ENCODE measurements at regions not wholly inside any gene's neighbourhood (a gene's known extent, or its start where the extent isn't known, plus 50 kb on each side); places are given as distances from the start of the nearest gene placed in this dataset.

DNA sequence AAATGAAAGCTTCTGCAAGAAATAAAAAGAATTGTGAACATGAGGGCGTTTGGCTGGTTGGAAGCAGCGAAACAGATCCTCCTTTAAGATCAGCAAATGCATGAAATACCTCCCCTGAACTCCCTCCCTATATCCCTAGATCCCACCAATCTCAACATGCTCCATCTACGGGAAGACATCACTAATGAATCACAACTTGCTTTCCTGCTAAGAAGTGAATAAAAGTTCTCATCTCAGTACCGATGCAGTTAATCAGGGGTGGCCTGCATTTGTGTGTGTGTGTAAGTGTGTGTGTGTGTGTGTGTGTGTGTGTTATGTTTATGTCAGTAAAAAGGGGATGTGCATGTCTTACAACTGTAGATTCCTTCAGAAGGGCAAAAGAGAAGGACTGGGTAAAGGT is 238.7 kb downstream of the LIG4 start:
- H3K36me3 ChIP-seq (ENCODE audit: control insufficient read depth in 1 of 2, insufficient read depth in 2 of 2, low read depth in 1 of 2, low read length in 2 of 2) = no peaks in the 10 kb centered on the region
- H3K23ac ChIP-seq (ENCODE audit: low read length in 2 of 2) = no peak overlapping the region
- WGBS = 82% methylated on average over 3 of the region's 4 CpGs
- no peak overlapping the region for H3K4me2 ChIP-seq (ENCODE audit: low read length, poor library complexity, severe bottlenecking)
- H2AFZ ChIP-seq (ENCODE audit: low read depth, low read length) = no peak overlapping the region
- no peak overlapping the region for H2AK5ac ChIP-seq (ENCODE audit: low read length, severe bottlenecking)
- no peak overlapping the region for H3K14ac ChIP-seq (ENCODE audit: low read length in 2 of 2)
- H3K27me3 ChIP-seq (ENCODE audit: control insufficient read depth in 1 of 2, insufficient read depth in 1 of 2, low read length in 2 of 2) = no peaks in the 10 kb centered on the region
- H3K4ac ChIP-seq (ENCODE audit: low read depth in 1 of 2, low read length in 2 of 2) = no peak overlapping the region
- no peak overlapping the region for H4K91ac ChIP-seq (ENCODE audit: low read length)
- no peak overlapping the region for H2BK120ac ChIP-seq (ENCODE audit: low read depth, low read length)
- H3K27ac ChIP-seq (ENCODE audit: low read length, poor library complexity, severe bottlenecking) = no peak overlapping the region
- no peak for DNase-seq
- no peaks in the 10 kb centered on the region for H3K4me1 ChIP-seq (ENCODE audit: control insufficient read depth, insufficient read depth, low read depth, low read length)
- no peak overlapping the region for H3K18ac ChIP-seq (ENCODE audit: low read depth in 1 of 2, low read length in 2 of 2)
- H4K8ac ChIP-seq (ENCODE audit: low read length) = no peak overlapping the region
- H2BK5ac ChIP-seq (ENCODE audit: low read depth, low read length, poor library complexity, severe bottlenecking) = no peak overlapping the region
- peaks cover 2% of the 10 kb centered on the region for H3K9me3 ChIP-seq (ENCODE audit: control insufficient read depth, low read length)
- no peak overlapping the region for H3K9ac ChIP-seq (ENCODE audit: low read length)
- H2BK15ac ChIP-seq (ENCODE audit: low read depth, poor library complexity, severe bottlenecking) = no peak overlapping the region
- no peak overlapping the region for H3K4me3 ChIP-seq (ENCODE audit: insufficient read depth in 1 of 2, low read depth in 1 of 2, low read length in 2 of 2)
- H3K79me1 ChIP-seq (replicated peaks; ENCODE audit: low read length, poor library complexity, severe bottlenecking) = no peaks in the 10 kb centered on the region
- no peak overlapping the region for H2BK12ac ChIP-seq (ENCODE audit: low read length in 2 of 2)

DNA sequence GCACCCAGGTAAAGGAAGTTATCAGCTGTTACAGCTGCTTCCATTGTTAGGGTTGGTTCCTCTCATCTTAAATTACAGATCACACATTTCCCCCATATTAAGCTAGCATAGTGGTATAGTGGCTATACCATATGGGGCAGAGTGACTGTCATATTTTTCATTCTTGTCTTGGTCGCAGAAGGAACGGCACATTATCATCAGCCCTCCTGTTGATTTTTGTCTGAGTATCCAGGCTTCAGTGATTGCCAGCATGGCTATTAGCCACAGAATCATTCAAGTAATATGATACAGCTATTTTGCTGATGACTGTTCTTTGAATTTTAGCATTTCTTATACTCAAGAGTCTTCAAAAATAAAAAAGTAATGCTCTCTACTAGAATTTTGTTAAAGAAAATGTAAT is 240.9 kb downstream of the LIG4 start:
- no peak overlapping the region for H2BK5ac ChIP-seq (ENCODE audit: low read depth, low read length, poor library complexity, severe bottlenecking)
- 100% methylated on average over 2 of the region's 2 CpGs for WGBS
- no peak overlapping the region for H2AK5ac ChIP-seq (ENCODE audit: low read length, severe bottlenecking)
- no peak overlapping the region for H2AFZ ChIP-seq (ENCODE audit: low read depth, low read length)
- no peak overlapping the region for H4K91ac ChIP-seq (ENCODE audit: low read length)
- H2BK15ac ChIP-seq (ENCODE audit: low read depth, poor library complexity, severe bottlenecking) = no peak overlapping the region
- H2BK12ac ChIP-seq (ENCODE audit: low read length in 2 of 2) = no peak overlapping the region
- no peak overlapping the region for H3K18ac ChIP-seq (ENCODE audit: low read depth in 1 of 2, low read length in 2 of 2)
- no peak overlapping the region for H3K4me2 ChIP-seq (ENCODE audit: low read length, poor library complexity, severe bottlenecking)
- no peaks in the 10 kb centered on the region for H3K36me3 ChIP-seq (ENCODE audit: control insufficient read depth in 1 of 2, insufficient read depth in 2 of 2, low read depth in 1 of 2, low read length in 2 of 2)
- no peaks in the 10 kb centered on the region for H3K27me3 ChIP-seq (ENCODE audit: control insufficient read depth in 1 of 2, insufficient read depth in 1 of 2, low read length in 2 of 2)
- H3K4me3 ChIP-seq (ENCODE audit: insufficient read depth in 1 of 2, low read depth in 1 of 2, low read length in 2 of 2) = no peak overlapping the region
- no peak overlapping the region for H2BK120ac ChIP-seq (ENCODE audit: low read depth, low read length)
- DNase-seq = no peak
- H3K14ac ChIP-seq (ENCODE audit: low read length in 2 of 2) = no peak overlapping the region
- no peak overlapping the region for H3K4ac ChIP-seq (ENCODE audit: low read depth in 1 of 2, low read length in 2 of 2)
- no peak overlapping the region for H4K8ac ChIP-seq (ENCODE audit: low read length)
- H3K23ac ChIP-seq (ENCODE audit: low read length in 2 of 2) = no peak overlapping the region
- no peaks in the 10 kb centered on the region for H3K4me1 ChIP-seq (ENCODE audit: control insufficient read depth, insufficient read depth, low read depth, low read length)
- H3K9ac ChIP-seq (ENCODE audit: low read length) = no peak overlapping the region
- no peaks in the 10 kb centered on the region for H3K79me1 ChIP-seq (replicated peaks; ENCODE audit: low read length, poor library complexity, severe bottlenecking)
- no peak overlapping the region for H3K27ac ChIP-seq (ENCODE audit: low read length, poor library complexity, severe bottlenecking)
- peaks cover 4% of the 10 kb centered on the region for H3K9me3 ChIP-seq (ENCODE audit: control insufficient read depth, low read length)

GRCh38 chr13:107969546-107969945 is 245.8 kb downstream of the LIG4 start:
- H3K27me3 ChIP-seq (ENCODE audit: control insufficient read depth in 1 of 2, insufficient read depth in 1 of 2, low read length in 2 of 2) = no peaks in the 10 kb centered on the region
- H3K4me3 ChIP-seq (ENCODE audit: insufficient read depth in 1 of 2, low read depth in 1 of 2, low read length in 2 of 2) = no peak overlapping the region
- H3K4ac ChIP-seq (ENCODE audit: low read depth in 1 of 2, low read length in 2 of 2) = no peak overlapping the region
- no peaks in the 10 kb centered on the region for H3K4me1 ChIP-seq (ENCODE audit: control insufficient read depth, insufficient read depth, low read depth, low read length)
- no peak overlapping the region for H3K18ac ChIP-seq (ENCODE audit: low read depth in 1 of 2, low read length in 2 of 2)
- no peak overlapping the region for H2BK15ac ChIP-seq (ENCODE audit: low read depth, poor library complexity, severe bottlenecking)
- H2AFZ ChIP-seq (ENCODE audit: low read depth, low read length) = no peak overlapping the region
- peaks cover 4% of the 10 kb centered on the region for H3K9me3 ChIP-seq (ENCODE audit: control insufficient read depth, low read length)
- no peak overlapping the region for H4K8ac ChIP-seq (ENCODE audit: low read length)
- H2BK120ac ChIP-seq (ENCODE audit: low read depth, low read length) = no peak overlapping the region
- H3K27ac ChIP-seq (ENCODE audit: low read length, poor library complexity, severe bottlenecking) = no peak overlapping the region
- H3K9ac ChIP-seq (ENCODE audit: low read length) = no peak overlapping the region
- DNase-seq = no peak
- no peak overlapping the region for H3K14ac ChIP-seq (ENCODE audit: low read length in 2 of 2)
- no peak overlapping the region for H3K23ac ChIP-seq (ENCODE audit: low read length in 2 of 2)
- no CpG with 5 or more reads among the region's 1 CpG for WGBS
- H3K79me1 ChIP-seq (replicated peaks; ENCODE audit: low read length, poor library complexity, severe bottlenecking) = no peaks in the 10 kb centered on the region
- no peak overlapping the region for H4K91ac ChIP-seq (ENCODE audit: low read length)
- H2AK5ac ChIP-seq (ENCODE audit: low read length, severe bottlenecking) = no peak overlapping the region
- H3K36me3 ChIP-seq (ENCODE audit: control insufficient read depth in 1 of 2, insufficient read depth in 2 of 2, low read depth in 1 of 2, low read length in 2 of 2) = no peaks in the 10 kb centered on the region
- H2BK5ac ChIP-seq (ENCODE audit: low read depth, low read length, poor library complexity, severe bottlenecking) = no peak overlapping the region
- H3K4me2 ChIP-seq (ENCODE audit: low read length, poor library complexity, severe bottlenecking) = no peak overlapping the region
- H2BK12ac ChIP-seq (ENCODE audit: low read length in 2 of 2) = no peak overlapping the region

DNA sequence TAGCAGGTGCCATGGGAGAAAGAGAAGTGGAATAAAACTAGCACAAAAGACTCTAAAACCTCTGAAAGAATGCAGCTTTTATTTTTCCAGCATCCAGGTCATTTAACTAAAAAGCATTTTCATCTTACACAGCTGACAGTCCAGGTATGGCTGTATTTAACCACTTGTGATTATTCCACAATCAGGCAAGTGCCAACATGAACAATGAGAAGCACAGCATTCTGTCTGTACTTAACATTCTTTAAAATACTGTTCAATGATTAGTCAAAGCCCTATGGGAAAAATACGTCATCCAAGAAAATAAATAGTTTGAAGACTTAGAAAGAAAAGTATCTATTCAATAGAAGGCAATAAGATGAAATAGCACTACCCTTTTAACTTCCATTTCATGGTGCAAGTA is 246.9 kb downstream of the LIG4 start:
- H2AFZ ChIP-seq (ENCODE audit: low read depth, low read length) = no peak overlapping the region
- H3K4me3 ChIP-seq (ENCODE audit: insufficient read depth in 1 of 2, low read depth in 1 of 2, low read length in 2 of 2) = no peak overlapping the region
- H2BK5ac ChIP-seq (ENCODE audit: low read depth, low read length, poor library complexity, severe bottlenecking) = no peak overlapping the region
- H3K36me3 ChIP-seq (ENCODE audit: control insufficient read depth in 1 of 2, insufficient read depth in 2 of 2, low read depth in 1 of 2, low read length in 2 of 2) = no peaks in the 10 kb centered on the region
- peaks cover 4% of the 10 kb centered on the region for H3K9me3 ChIP-seq (ENCODE audit: control insufficient read depth, low read length)
- no peak overlapping the region for H4K8ac ChIP-seq (ENCODE audit: low read length)
- no peak overlapping the region for H2AK5ac ChIP-seq (ENCODE audit: low read length, severe bottlenecking)
- H3K27ac ChIP-seq (ENCODE audit: low read length, poor library complexity, severe bottlenecking) = no peak overlapping the region
- no peaks in the 10 kb centered on the region for H3K27me3 ChIP-seq (ENCODE audit: control insufficient read depth in 1 of 2, insufficient read depth in 1 of 2, low read length in 2 of 2)
- no peak overlapping the region for H2BK120ac ChIP-seq (ENCODE audit: low read depth, low read length)
- H3K23ac ChIP-seq (ENCODE audit: low read length in 2 of 2) = no peak overlapping the region
- H2BK15ac ChIP-seq (ENCODE audit: low read depth, poor library complexity, severe bottlenecking) = no peak overlapping the region
- no peak overlapping the region for H4K91ac ChIP-seq (ENCODE audit: low read length)
- H3K18ac ChIP-seq (ENCODE audit: low read depth in 1 of 2, low read length in 2 of 2) = no peak overlapping the region
- no peak for DNase-seq
- no peak overlapping the region for H3K14ac ChIP-seq (ENCODE audit: low read length in 2 of 2)
- H3K4me2 ChIP-seq (ENCODE audit: low read length, poor library complexity, severe bottlenecking) = no peak overlapping the region
- H2BK12ac ChIP-seq (ENCODE audit: low read length in 2 of 2) = no peak overlapping the region
- no peaks in the 10 kb centered on the region for H3K79me1 ChIP-seq (replicated peaks; ENCODE audit: low read length, poor library complexity, severe bottlenecking)
- H3K4ac ChIP-seq (ENCODE audit: low read depth in 1 of 2, low read length in 2 of 2) = no peak overlapping the region
- WGBS = no CpG with 5 or more reads among the region's 1 CpG
- H3K9ac ChIP-seq (ENCODE audit: low read length) = no peak overlapping the region
- no peaks in the 10 kb centered on the region for H3K4me1 ChIP-seq (ENCODE audit: control insufficient read depth, insufficient read depth, low read depth, low read length)

Data from mesenchymal stem cell (in vitro differentiated cells and primary cell).